Transverse colon (tissue), 4 donors: ENCODE measurements at regions not wholly inside any gene's neighbourhood (a gene's known extent, or its start where the extent isn't known, plus 50 kb on each side); places are given as distances from the start of the nearest gene placed in this dataset.

Source experiments
- DNase-seq: peaks from one replicate; pipeline ENCODE4 v3.0.0-alpha.2; 2019
- H3K27ac ChIP-seq, 4 donors: fragments of 200-600 bp; sonication (generic); 2 replicates each; pipeline ENCODE4 v1.5.1; 2016 to 2018; ENCODE audit warnings: inconsistent platforms in 4 of 4
- H3K27me3 ChIP-seq: fragments of 200-600 bp; sonication (generic); 2 replicates; pipeline ENCODE4 v1.5.1; 2017; ENCODE audit warnings: inconsistent platforms
- H3K36me3 ChIP-seq, 4 donors: fragments of 200-600 bp; sonication (generic); 2 replicates each; pipeline ENCODE4 v1.5.1; 2017 to 2019; ENCODE audit warnings: inconsistent platforms in 4 of 4
- H3K4me1 ChIP-seq, 4 donors: fragments of 200-600 bp; sonication (generic); 2 replicates each; pipeline ENCODE4 v1.5.1; 2017 to 2020; ENCODE audit warnings: inconsistent platforms in 4 of 4
- H3K4me3 ChIP-seq, 4 donors: fragments of 200-600 bp; sonication (generic); 1 replicate in 1 of 4; 2 replicates in 3 of 4; pipeline versions ENCODE4 v1.5.1 to v1.6.1; 2017 to 2019; ENCODE audit warnings: inconsistent platforms in 4 of 4
- H3K9me3 ChIP-seq, 2 donors: fragments of 200-600 bp; sonication (generic); 2 replicates each; pipeline ENCODE4 v1.5.1; 2017 to 2019; ENCODE audit warnings: inconsistent platforms in 2 of 2
- EP300 ChIP-seq: sonication (generic); formaldehyde crosslinking; IDR thresholded peaks from one replicate; pipeline ENCODE4 v1.6.1; 2017; ENCODE audit warnings: antibody characterized with exemption, low read depth
- POLR2A ChIP-seq: fragments of 450-650 bp; IDR thresholded peaks from one replicate; pipeline ENCODE4 v1.6.1; 2016; ENCODE audit warnings: antibody characterized with exemption, mild to moderate bottlenecking, moderate library complexity
- POLR2AphosphoS5 ChIP-seq, 3 donors: sonication (generic); formaldehyde crosslinking; IDR thresholded peaks; one replicate each; pipeline ENCODE4 v1.6.1; 2016; ENCODE audit warnings: antibody characterized with exemption in 3 of 3
- WGBS, 2 donors: methylation state at CpG; one replicate each; pipeline ENCODE4 v1.1.5; 2018; ENCODE audit warnings: low coverage in 1 of 2; 5-methylcytosine and 5-hydroxymethylcytosine counted together
- in situ Hi-C, 4 donors: fragments of 200-750 bp; cut with MboI; loops; one replicate each; pipeline versions ENCODE4 v1.15.0 to v1.15.1; 2017; ENCODE audit warnings: low sequenced_read_pairs in 3 of 4, low pct_ligation_motif_present in 1 of 4, low pct_unique_long_range_greater_than_20kb in 1 of 4
- intact Hi-C: fragments of 100-400 bp; cut with DNase I; formaldehyde crosslinking; loops from one replicate; pipeline ENCODE4 v1.15.1; 2023; ENCODE audit warnings: low total_unique reads
- TF ChIP-seq, protein P1 (sequence below), 5 experiments: fragments of 200-600 bp in 3 of 5; fragments of 450-650 bp in 2 of 5; sonication (generic) in 3 of 5; IDR thresholded peaks; 1 replicate in 2 of 5; 2 replicates in 3 of 5; pipeline ENCODE4 v1.5.1; 2016 to 2017; ENCODE audit warnings: antibody characterized with exemption in 5 of 5, inconsistent platforms in 3 of 5, mild to moderate bottlenecking in 2 of 5, moderate library complexity in 1 of 5

DNA sequence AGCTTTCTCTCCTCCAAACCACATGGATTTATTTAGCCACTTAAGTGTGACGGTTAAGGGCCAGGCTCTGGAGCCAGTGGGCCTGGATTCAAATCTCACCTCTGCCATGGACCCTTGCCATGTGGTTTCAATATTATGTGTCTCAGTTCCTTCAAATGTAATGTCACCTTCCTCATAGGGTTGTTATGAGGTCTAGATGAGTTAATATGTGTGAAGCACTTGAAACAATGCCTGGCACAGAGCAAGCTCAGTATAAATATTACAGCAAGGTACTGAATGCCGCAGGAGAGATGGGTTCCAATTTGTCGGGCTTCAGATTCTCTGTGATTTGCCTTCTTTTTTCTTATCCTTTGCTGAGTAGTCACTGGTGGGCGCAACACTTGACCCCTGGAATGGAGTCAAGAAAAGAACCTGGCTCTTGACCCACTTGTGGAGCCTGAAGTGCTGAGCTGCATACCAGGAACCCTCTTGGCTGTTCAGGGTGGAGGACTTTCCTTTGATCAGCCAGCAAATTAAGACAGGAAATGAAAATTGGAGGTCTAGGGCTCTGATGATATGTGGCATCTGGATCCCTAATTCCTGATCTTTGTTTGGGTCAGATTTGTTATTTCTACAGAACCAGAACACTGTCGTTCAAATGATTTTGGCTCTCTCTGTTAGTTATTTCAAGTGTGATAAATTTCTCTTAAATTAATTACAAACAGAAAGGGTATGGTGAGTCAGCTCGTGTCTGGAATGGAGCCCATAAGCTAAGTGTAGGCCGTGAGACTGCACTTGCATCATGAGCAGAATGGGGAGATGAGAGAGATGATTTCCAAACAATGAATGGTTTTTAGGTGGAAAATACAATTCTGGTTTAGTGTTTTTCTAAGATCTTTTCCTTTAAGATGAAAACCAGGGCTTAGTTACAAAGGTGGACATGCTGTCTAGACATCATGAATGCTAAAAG is 293.0 kb downstream of the KCNS3 start:
- WGBS, 2 donors: 42 to 54% methylated on average over 3 to 7 of the region's 7 CpGs
- peak overlapping the region in 1 of 4 donors; percentile 30 for H3K27ac ChIP-seq
- intact Hi-C loops: no loop called here
- TF ChIP-seq POLR2AphosphoS5 (IDR thresholded peaks at IDR 0.05) (peak in 2 of 3 donors; percentile 25 to 34), POLR2A (no peak)
- no peaks in the 10 kb centered on the region for H3K36me3 ChIP-seq
- H3K27me3 ChIP-seq: no peaks in the 10 kb centered on the region
- peak; percentile 8 for DNase-seq
- H3K9me3 ChIP-seq: no peaks in the 10 kb centered on the region
- peaks cover 0 to 10% (median 0%) of the 10 kb centered on the region in 4 donors for H3K4me1 ChIP-seq
- no peak overlapping the region for H3K4me3 ChIP-seq
- in situ Hi-C loops: loop anchor here in 3 of 4 donors (10.0 to 25.0 kb wide), 3 partner anchors 309 to 434 kb away; no protein-coding TSS in a partner anchor

DNA sequence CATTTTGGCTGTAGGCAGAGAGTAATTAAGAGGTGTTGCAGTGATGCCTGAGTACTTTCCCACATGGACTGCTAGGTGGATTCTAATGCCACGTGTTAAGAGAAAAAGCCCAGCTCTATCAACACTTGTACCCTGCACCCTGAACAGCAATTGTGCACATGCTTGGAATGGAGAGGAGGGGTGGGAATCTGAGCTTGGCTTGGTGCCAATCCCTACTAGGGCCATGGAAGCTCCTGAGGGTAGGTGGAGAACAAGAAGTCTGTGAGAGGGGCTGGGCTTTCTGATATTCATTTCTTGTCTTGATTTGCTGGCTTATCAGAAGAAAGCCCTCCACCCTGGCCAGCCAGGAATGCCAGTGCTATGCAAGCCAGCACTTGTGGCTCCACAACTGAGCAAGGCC is 292.2 kb downstream of the KCNS3 start:
- TF ChIP-seq POLR2A: no peak
- TF ChIP-seq, protein P1, sequence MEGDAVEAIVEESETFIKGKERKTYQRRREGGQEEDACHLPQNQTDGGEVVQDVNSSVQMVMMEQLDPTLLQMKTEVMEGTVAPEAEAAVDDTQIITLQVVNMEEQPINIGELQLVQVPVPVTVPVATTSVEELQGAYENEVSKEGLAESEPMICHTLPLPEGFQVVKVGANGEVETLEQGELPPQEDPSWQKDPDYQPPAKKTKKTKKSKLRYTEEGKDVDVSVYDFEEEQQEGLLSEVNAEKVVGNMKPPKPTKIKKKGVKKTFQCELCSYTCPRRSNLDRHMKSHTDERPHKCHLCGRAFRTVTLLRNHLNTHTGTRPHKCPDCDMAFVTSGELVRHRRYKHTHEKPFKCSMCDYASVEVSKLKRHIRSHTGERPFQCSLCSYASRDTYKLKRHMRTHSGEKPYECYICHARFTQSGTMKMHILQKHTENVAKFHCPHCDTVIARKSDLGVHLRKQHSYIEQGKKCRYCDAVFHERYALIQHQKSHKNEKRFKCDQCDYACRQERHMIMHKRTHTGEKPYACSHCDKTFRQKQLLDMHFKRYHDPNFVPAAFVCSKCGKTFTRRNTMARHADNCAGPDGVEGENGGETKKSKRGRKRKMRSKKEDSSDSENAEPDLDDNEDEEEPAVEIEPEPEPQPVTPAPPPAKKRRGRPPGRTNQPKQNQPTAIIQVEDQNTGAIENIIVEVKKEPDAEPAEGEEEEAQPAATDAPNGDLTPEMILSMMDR (IDR thresholded peaks at IDR 0.05): no peak
- no peak for TF ChIP-seq EP300
- TF ChIP-seq POLR2AphosphoS5 (IDR thresholded peaks at IDR 0.05): no peak
- in situ Hi-C loops (loop anchor here in 3 of 4 donors (10.0 to 25.0 kb wide), 3 partner anchors 308 to 433 kb away; no protein-coding TSS in a partner anchor), intact Hi-C loops (no loop called here)
- Histone ChIP-seq H3K4me1 (peaks cover 0 to 10% (median 0%) of the 10 kb centered on the region in 4 donors), H3K4me3 (no peak overlapping the region), H3K36me3 (no peaks in the 10 kb centered on the region), H3K27ac (no peak overlapping the region), H3K9me3 (no peaks in the 10 kb centered on the region), H3K27me3 (no peaks in the 10 kb centered on the region)
- WGBS, 2 donors: 48 to 57% methylated on average over 1 of the region's 1 CpG
- DNase-seq: no peak

DNA sequence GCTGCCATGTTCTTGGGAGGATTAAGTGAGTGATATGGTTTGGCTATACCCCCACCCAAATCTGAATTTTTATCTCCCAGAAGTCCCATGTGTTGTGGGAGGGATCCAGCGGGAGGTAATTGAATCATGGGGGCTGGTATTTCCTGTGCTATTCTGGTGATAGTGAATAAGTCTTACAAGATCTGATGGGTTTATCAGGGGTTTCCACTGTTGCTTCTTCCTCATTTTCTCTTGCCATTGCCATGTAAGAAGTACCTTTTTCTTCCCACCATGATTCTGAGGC is 291.4 kb downstream of the KCNS3 start:
- intact Hi-C loops: no loop called here
- Histone ChIP-seq H3K9me3 (no peaks in the 10 kb centered on the region), H3K27me3 (no peaks in the 10 kb centered on the region), H3K4me3 (no peak overlapping the region), H3K36me3 (no peaks in the 10 kb centered on the region), H3K27ac (no peak overlapping the region), H3K4me1 (peaks cover 0 to 10% (median 0%) of the 10 kb centered on the region in 4 donors)
- WGBS, 2 donors: 83 to 100% methylated on average over 1 of the region's 1 CpG
- in situ Hi-C loops: loop anchor here in 3 of 4 donors (10.0 to 25.0 kb wide), 3 partner anchors 308 to 433 kb away; no protein-coding TSS in a partner anchor
- no peak for DNase-seq
- TF ChIP-seq EP300 (no peak), POLR2AphosphoS5 (IDR thresholded peaks at IDR 0.05) (no peak)
- TF ChIP-seq, protein P1 (IDR thresholded peaks at IDR 0.05): no peak

DNA sequence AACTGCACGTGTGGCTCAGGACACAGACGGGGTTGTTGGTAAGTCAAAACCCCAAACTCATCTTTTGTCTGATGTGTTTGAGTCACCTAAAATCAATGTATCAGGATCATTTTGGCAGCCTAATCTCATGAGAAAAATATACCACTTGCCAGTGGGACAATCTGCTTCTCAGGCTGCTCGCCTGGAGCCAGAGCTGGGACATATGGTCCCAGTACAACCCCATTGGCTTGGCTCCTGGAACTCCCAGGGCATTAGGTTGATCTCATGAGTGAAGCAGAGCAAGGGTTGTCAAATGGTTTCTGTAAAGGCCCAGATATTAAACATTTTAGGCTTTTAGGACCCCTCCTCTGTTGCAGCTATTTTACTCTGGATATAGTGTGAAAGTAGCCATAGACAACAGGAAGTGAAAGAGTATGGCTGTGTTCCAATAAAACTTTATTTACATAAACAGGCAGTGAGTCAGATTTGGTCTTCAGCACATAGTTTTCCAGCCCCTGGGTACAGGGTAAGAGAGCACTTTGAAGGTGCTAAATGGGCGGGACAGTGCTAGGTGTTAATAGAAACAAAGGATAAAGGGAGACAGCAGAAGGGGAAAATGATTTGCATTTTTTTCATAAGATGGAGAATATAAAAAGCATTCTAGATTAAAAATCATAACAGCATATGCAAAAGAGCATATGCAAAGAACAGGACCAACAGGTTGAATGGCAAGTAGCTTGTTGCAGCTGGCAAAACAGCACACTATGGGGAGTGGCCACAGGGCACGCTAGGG is 290.8 kb downstream of the KCNS3 start:
- H3K9me3 ChIP-seq: no peaks in the 10 kb centered on the region
- in situ Hi-C loops: loop anchor here in 2 of 4 donors (25.0 kb wide), 2 partner anchors 307 to 432 kb away; no protein-coding TSS in a partner anchor

More for the DNA sequence above, 290.8 kb downstream of the KCNS3 start:
- Histone ChIP-seq H3K4me1 (peaks cover 0 to 10% (median 0%) of the 10 kb centered on the region in 4 donors), H3K27ac (no peak overlapping the region), H3K27me3 (no peaks in the 10 kb centered on the region), H3K36me3 (no peaks in the 10 kb centered on the region), H3K4me3 (no peak overlapping the region)
- 92 to 100% methylated on average over 2 to 5 of the region's 5 CpGs for WGBS, 2 donors
- intact Hi-C loops: no loop called here
- DNase-seq: no peak
- TF ChIP-seq EP300 (no peak), POLR2A (no peak), POLR2AphosphoS5 (IDR thresholded peaks at IDR 0.05) (no peak)
- TF ChIP-seq, protein P1 (IDR thresholded peaks at IDR 0.05): no peak
